ENCODE measurements at regions not wholly inside any gene's neighbourhood (a gene's known extent, or its start where the extent isn't known, plus 50 kb on each side); places are given as distances from the start of the nearest gene placed in this dataset.

DNA sequence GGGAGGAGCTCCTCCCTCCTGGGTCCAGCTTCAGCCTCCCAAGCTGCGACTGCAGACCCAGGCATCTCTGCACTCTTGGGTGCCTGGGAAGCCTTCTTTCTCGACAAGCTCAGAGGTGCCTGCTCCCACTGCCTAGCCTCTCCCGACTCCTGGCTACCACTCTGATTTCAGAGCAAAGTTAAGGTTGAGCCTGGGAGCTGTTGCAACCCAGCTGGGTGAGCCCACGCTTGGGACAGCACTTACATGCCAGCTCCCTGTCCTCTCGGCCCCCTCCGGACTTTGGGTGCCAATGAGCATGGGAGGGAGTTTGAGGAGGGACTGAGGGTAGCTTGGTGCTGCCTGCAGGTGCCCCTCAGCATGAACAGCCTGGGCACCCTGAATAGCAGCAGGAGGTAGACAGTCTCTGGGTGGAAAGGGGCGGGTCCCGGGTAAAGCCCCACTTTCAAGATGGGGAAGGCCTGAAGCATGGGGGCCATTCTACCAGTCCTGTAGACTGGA lies 1383.4 kb upstream of the PCDH20 start:
- TF ChIP-seq POLR2A (IDR thresholded peaks at IDR 0.05): no peak
- TF ChIP-seq, protein P1, sequence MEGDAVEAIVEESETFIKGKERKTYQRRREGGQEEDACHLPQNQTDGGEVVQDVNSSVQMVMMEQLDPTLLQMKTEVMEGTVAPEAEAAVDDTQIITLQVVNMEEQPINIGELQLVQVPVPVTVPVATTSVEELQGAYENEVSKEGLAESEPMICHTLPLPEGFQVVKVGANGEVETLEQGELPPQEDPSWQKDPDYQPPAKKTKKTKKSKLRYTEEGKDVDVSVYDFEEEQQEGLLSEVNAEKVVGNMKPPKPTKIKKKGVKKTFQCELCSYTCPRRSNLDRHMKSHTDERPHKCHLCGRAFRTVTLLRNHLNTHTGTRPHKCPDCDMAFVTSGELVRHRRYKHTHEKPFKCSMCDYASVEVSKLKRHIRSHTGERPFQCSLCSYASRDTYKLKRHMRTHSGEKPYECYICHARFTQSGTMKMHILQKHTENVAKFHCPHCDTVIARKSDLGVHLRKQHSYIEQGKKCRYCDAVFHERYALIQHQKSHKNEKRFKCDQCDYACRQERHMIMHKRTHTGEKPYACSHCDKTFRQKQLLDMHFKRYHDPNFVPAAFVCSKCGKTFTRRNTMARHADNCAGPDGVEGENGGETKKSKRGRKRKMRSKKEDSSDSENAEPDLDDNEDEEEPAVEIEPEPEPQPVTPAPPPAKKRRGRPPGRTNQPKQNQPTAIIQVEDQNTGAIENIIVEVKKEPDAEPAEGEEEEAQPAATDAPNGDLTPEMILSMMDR (IDR thresholded peaks at IDR 0.05): no peak
